GM21360 (cell line): ENCODE measurements at regions not wholly inside any gene's neighbourhood (a gene's known extent, or its start where the extent isn't known, plus 50 kb on each side); places are given as distances from the start of the nearest gene placed in this dataset.
"Not testable (repeated sequence)": the region's sequence is repeated elsewhere in the genome, so short reads cannot be mapped to it uniquely, and the experiment has no call there.

Source experiments
- ATAC-seq: cut with Tn5 transposase; IDR thresholded peaks from one replicate; pipeline ENCODE4 v1.9.1; 2021; ENCODE audit warnings: mild to moderate bottlenecking, moderate library complexity; ENCODE audit not compliant: unreplicated experiment

DNA sequence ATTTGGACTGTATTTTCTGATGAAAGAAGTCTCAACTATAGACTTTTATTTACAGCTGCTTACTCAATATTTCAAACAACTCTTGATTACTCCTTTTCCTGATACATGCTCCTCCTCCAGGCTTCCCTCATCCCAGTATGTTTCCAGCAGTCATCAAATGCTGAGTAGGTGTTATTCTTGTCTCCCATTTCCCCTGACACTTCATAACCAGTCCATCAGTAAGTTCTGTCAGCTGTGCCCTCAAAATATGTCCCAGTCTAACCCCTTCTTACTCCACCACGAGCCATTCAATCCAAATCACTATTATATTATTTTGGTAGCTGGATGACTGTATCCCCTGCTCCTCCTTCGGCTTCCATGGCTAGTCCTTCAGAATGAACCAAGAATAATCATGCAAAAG is 189.1 kb upstream of the DTNA start:
- ATAC-seq = no peak

DNA sequence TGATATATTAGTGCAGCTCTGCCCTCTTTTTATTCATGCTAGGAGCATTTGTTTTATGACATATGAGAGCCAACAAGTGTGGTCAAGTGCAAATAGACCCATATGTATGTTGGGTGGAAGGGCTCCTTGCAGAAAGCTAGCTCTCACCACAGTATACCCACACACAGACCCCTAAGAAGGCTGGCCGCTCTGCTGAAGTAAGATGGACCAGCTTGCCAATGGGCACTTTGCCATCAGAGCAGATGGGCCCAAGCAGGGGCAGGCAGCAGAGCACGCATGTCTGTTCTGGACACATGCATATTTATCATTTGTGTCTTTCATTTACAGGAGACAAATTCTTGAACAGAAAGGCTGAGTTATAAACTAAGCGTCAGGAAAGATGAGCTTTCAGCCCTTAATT is 187.5 kb upstream of the DTNA start:
- ATAC-seq = no peak

- ATAC-seq = no peak
These were observed 184.9 kb upstream of the DTNA start for GRCh38 chr18:34525244-34525643.

GRCh38 chr18:34528177-34528576 is 181.9 kb upstream of the DTNA start:
- no peak for ATAC-seq

DNA sequence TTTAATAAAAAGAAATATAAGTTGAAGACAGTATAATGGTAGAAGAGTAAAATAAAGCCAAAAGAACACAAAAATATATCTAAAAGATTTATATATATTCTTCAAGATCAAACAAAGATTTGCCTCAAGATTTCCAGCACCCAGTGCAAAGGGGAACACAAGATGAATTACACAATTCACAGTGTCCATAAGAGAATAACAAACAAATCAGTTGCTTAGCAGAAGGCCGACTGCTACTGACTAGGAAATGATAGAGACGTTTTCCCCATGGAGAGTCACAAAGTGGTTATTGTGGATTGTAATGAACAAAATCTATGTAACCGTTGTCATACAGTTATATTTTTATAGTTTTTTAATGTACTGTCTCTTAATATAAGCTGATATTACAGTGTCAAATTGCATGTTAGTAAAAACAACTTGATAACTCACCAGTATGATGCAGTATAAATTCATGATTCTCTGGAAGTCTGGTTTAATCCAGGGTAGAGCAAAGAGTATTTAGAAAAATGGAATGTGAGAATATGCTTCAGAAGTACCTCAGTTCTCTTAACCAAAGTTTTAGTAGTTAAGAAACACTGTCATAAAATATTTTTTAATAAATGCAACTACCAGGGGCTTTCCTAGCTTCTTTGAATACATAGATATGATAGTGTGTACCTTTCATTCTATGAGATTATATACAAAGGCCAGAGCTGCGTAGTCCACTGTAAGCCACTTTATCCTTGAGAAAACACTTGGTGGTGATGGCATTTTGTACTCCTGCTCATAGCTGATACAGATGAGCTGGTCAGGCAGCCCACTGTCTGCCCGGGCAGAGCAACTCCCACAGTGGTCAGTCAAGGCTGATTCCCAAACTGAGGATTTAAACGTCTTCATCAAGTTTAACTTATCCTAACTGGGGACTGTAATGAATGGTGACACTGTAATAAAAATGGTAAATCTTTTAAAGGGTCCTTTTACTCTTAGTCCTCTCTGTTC is 180.5 kb upstream of the DTNA start:
- ATAC-seq = no peak

DNA sequence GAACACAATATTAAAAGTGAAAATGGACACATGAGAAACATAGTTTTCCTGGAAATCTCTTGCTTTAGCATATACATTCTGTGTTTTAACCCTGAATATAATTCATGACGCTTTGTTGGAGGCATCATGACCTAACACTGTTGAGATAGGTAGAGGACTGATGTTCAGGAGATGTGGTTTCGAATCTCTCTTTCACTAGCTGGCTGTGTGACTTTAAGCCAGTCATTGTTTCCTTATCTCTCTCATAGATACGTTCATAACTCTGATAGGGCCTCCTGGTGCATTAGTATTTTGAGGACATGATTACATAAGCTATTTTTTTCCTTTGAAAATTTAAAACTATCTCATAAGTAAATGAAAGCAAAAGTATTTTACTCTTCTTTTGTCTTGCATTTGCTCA is 179.0 kb upstream of the DTNA start:
- ATAC-seq = no peak

DNA sequence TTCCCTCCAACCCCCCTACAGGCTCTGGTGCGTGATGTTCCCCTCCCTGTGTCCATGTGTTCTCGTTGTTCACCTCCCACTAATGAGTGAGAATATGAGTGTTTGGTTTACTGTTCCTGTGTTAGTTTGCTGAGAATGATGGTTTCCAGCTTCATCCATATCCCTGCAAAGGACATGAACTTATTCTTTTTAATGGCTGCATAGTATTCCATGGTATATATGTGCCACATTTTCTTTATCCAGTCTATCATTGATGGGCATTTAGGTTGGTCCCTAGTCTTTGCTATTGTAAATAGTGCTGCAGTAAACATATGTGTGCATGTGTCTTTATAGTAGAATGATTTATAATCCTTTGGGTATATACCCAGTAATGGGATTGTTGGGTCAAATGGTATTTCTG is 175.5 kb upstream of the DTNA start:
- not testable (repeated sequence) for ATAC-seq

GRCh38 chr18:34540897-34541296 is 169.2 kb upstream of the DTNA start:
- ATAC-seq = no peak

DNA sequence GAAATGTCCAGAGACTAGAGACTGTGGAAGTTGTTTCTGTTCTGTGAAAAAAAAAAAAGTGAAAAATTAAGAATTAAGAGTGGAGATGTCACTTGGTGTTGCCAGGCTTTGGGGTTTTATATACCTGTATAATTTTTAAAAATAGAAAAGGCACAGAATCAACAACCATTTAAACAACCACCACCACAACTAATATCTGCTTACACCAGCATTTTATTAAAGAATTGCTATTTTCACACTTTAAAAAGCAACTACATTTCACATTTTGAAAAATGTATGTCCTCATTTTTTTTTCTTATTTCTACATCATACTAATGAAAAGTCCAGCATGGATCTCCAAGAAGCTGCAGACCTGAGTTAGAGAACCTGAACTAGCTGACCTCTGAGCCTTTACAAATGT is 167.5 kb upstream of the DTNA start:
- no peak for ATAC-seq

DNA sequence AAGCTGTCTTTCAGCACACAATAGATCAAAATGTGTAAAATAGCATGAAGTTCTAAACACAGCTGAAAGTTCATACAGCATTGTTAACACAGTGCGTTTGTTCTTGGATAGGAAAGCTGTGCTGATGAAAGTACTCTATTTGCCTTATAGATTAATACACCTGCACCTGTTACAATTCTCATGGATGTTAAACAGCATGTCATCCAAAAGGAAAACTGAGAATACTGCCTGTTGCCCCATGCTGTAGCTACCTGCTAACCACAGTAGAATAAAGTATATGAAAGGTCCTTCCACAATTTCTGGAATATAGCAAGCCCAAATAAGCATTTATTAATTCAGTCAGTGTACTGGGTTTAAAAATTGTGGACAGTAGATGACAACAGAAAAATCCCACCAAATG is 166.7 kb upstream of the DTNA start:
- no peak for ATAC-seq

- ATAC-seq = no peak
These were observed 166.2 kb upstream of the DTNA start for GRCh38 chr18:34543945-34544344.

- ATAC-seq = no peak
These were observed 165.2 kb upstream of the DTNA start for GRCh38 chr18:34544930-34545329.

DNA sequence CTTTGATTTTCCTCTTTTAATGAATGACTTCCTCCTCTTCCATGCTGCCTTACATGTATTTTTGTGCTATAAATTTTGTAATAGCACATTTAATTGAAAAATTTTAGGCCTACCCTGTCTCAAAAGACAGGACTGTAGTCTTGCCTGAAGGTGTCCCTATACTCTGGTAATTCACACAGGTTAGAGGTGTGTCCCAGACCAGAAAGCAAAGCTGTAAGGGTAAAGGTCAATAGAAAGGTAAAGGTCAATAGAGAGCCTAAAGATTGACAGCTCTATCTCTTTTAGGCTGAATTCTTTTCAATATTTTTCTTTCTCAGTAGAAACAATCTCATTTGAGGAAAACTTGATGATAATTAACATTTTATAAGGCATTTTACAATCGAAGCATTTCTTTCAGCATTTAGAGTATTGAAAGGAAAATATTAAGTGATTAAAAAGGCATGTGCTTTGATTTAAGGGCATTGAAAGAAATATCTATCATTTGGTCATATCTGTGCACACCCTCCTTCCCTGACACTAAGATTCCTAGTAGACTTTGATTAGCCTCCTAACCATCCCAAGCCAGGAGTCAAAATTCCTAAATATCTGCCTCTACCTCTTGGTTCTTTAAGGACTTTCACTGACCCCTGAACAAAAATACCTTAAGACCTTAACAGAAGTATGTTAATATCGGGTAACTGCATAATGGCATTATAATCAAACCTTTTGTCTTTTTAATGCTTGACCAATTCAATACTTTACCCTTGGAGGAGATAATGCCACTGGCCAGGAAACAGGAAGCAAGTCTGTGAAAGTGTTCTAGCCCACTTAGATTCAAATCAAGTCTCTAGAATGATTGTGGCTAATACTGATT is 161.8 kb upstream of the DTNA start:
- ATAC-seq = no peak

DNA sequence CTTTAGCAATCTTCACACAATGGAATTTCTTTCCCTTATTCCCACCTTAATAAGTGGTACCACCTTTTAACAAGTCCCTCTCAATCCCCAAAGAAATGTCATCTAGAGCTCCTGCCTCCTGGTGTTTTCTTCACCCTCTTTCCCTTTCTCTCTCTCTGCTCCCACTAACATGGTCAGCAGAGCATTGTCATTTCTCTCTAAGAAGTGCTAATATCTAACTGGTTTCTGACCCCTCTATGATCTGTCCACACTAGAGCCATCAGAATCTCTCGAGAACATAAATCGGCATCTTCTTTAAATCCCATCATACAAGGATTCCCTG is 161.2 kb upstream of the DTNA start:
- ATAC-seq = no peak

DNA sequence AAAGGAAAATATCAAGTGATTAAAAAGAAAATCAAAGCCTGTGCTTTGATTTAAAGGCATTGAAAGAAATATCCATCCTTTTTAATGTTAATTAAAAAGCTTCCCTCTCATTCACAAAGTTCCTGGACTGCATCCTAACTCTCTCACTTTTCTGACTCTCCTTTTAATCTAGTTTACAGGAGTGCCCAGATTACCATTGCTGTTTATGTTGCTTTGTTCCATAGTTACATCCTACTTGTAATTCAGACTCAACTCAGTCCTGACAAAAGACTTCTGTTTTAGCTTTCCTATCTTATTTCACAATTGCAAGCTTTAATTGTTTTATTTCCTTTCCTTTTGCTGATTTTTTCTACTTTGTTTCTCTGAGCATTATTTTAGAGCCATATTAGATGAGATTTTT is 160.7 kb upstream of the DTNA start:
- ATAC-seq = no peak

DNA sequence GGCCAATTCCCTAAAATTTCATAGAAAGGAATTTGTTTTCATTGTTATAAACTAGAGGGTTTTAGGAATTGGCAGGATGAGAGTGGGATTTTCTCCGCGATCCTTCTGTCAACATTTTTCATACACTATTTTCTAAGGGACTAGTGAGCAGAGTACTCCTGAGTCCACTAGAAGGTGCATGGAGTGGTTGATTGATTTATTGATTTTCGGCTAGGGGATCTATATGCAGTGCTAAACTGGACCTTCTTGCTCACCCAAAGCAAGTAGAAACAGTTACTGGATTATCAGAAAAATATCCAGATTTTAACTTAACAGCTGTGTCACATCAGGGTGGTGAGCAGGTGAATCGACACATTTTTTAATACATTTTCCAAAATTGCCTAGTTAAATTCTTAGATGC is 159.9 kb upstream of the DTNA start:
- ATAC-seq = no peak

DNA sequence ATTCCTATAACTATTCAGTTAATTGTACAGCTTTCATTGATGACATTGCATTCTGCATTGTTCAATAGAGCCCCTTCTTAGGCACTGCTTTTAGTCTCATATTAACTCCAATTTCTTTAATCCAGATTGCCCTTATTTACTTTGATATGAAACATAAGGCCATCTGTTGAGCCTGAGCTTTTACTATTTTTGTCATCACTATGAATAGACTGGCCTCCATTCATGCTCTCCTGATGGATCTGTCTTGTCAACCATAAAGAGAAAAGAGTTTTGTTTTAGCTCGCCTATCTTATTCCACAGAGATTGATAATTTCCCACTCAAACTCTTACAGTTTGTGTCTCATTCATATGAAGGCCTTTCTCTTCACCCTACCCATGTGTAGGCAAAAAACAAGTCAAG is 159.2 kb upstream of the DTNA start:
- no peak for ATAC-seq

GRCh38 chr18:34551824-34552223 is 158.3 kb upstream of the DTNA start:
- no peak for ATAC-seq

DNA sequence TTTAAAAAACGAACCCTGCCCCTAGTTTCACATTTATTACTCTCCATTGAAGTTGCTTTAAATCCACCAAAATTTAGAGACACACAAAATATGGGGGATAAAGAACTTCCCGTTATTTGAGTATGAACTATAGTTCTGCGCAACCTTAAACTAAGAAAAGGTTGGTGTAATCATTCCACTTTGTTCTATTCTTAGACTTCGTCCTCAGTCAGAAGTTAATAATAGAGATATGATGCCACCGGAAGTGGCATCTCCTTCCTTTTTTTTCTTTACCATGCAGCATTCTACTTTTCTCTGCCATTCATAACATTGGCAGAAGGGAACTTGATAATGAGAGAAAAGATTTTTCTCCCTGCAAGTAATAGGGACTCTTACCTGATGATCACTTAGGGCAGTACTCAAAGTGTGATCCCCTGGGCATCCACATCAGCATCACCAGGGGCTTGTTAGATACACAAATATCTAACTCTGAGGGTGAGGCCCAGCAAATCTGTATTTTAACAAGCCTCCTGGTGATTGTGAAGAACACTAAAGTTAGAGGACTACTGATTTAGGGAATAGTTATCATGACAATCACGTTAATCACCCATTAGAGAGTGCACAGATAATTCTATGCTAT is 147.7 kb upstream of the DTNA start:
- no peak for ATAC-seq

DNA sequence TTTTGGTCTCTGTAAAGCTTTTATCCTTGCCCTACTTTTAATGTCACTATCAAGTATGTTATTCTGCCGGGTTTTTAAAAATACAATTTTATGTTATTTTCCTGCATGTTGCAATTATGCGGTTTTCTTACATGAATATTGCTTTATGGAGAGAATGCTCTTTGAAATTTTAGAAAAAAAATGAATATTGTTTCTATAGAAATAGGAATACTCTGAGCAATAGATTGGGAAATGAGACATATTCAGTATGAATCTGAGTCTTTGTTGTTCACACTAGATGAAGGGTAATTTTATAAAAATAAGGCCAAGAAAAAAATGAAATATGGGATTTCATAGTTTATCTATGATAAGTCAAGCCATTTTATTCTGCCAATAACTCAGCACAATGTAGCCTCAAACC is 142.2 kb upstream of the DTNA start:
- no peak for ATAC-seq

GRCh38 chr18:34576622-34577021 is 133.5 kb upstream of the DTNA start:
- ATAC-seq = no peak

DNA sequence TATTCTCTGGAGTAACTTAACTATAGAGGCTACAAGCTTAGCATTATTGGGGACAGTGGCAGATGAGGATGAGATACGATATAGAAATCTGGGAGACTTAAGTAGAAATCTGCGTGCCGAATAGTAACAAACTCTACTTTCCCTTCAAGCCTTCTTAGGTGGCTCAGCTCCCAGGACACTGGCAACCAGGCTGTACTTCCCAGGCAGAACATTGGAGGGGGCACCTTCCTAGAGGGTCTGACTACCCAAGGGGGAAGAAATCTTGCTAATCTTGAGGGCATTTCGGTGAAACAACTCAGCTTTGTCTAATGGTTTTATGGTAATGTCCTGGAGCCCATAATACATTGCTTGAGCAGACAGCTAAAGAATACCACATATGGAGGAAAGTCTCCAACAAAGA is 126.2 kb upstream of the DTNA start:
- ATAC-seq = no peak
